B cell (primary cell): ENCODE measurements at regions not wholly inside any gene's neighbourhood (a gene's known extent, or its start where the extent isn't known, plus 50 kb on each side); places are given as distances from the start of the nearest gene placed in this dataset.

Experiments used
- ATAC-seq: fragments of 200-7000 bp; cut with Tn5 transposase; one replicate; pipeline ENCODE4 v1.10.0; 2021; ENCODE audit warnings: low read depth, mild to moderate bottlenecking, moderate number of reproducible peaks, moderate library complexity
- CTCF ChIA-PET: fragments of 350-600 bp; sonication (Branson Sonifier 250); formaldehyde crosslinking; loops from one replicate; lab custom pipeline; 2021; ENCODE audit warnings: antibody characterized with exemption, inconsistent platforms; lab: Charles Lee
- POLR2A ChIA-PET: fragments of 350-600 bp; sonication (Branson Sonifier 250); formaldehyde crosslinking; loops from one replicate; lab custom pipeline; 2021; ENCODE audit warnings: antibody characterized with exemption; lab: Charles Lee
- DNase-seq: peaks from one replicate; pipeline ENCODE4 v3.0.0; 2013
- H2AFZ ChIP-seq: 2 replicates; pipeline ENCODE4 v1.6.1; 2012; ENCODE audit warnings: mild to moderate bottlenecking, low read depth, low read length; ENCODE audit not compliant: insufficient read depth, poor library complexity, severe bottlenecking
- H3K27ac ChIP-seq, 2 donors: 1 replicate in 1 of 2; 2 replicates in 1 of 2; pipeline ENCODE4 v1.5.1; 2012 to 2013; ENCODE audit warnings: low read length in 2 of 2, mild to moderate bottlenecking in 2 of 2, moderate library complexity in 1 of 2
- H3K27me3 ChIP-seq, 4 experiments: fragments of 200-600 bp in 1 of 4; sonication (generic) in 1 of 4; replicated peaks in 1 of 4; 1 replicate in 2 of 4; 2 replicates in 2 of 4; pipeline versions ENCODE4 v1.6.1 to v1.7.0; 2013 to 2016; ENCODE audit warnings: low read length in 3 of 4, mild to moderate bottlenecking in 2 of 4, mixed read lengths in 1 of 4, moderate library complexity in 1 of 4; ENCODE audit not compliant: insufficient read depth in 4 of 4, control insufficient read depth in 3 of 4; ENCODE audit errors: control extremely low read depth in 1 of 4
- H3K36me3 ChIP-seq, 2 experiments: replicated peaks in 1 of 2; 1 replicate in 1 of 2; 2 replicates in 1 of 2; pipeline versions ENCODE4 v1.6.1 to v1.7.1; 2013; ENCODE audit warnings: low read length in 1 of 2; ENCODE audit not compliant: insufficient read depth in 2 of 2, control insufficient read depth in 1 of 2; ENCODE audit errors: control extremely low read depth in 1 of 2, extremely low read depth in 1 of 2
- H3K4me1 ChIP-seq, 2 donors: fragments of 200-600 bp in 1 of 2; sonication (generic) in 1 of 2; 1 replicate in 1 of 2; 2 replicates in 1 of 2; pipeline versions ENCODE4 v1.5.1 to v1.6.1; 2013 to 2017; ENCODE audit warnings: low read length in 2 of 2; ENCODE audit not compliant: control insufficient read depth in 2 of 2, insufficient read depth in 2 of 2
- H3K4me2 ChIP-seq: replicated peaks from 2 replicates; pipeline ENCODE3; 2012; ENCODE audit warnings: mild to moderate bottlenecking, low read depth, low read length; ENCODE audit not compliant: poor library complexity, severe bottlenecking
- H3K4me3 ChIP-seq, 5 experiments: fragments of 200-600 bp in 1 of 5; sonication (generic) in 1 of 5; 1 replicate in 3 of 5; 2 replicates in 2 of 5; pipeline versions ENCODE4 v1.5.1 to v1.7.0; 2011 to 2016; ENCODE audit warnings: low read length in 4 of 5, mild to moderate bottlenecking in 4 of 5, low read depth in 2 of 5, control low read depth in 1 of 5, moderate library complexity in 1 of 5; ENCODE audit not compliant: insufficient read depth in 1 of 5; ENCODE audit errors: control extremely low read depth in 1 of 5, extremely low read depth in 1 of 5
- H3K79me2 ChIP-seq: fragments of 200-600 bp; sonication (generic); one replicate; pipeline ENCODE4 v1.6.0; 2016; ENCODE audit warnings: low read length; ENCODE audit not compliant: control insufficient read depth, insufficient read depth
- H3K9ac ChIP-seq: fragments of 200-600 bp; sonication (generic); 2 replicates; pipeline ENCODE4 v1.6.1; 2017; ENCODE audit warnings: mild to moderate bottlenecking, low read length, moderate library complexity
- H3K9me3 ChIP-seq, 3 donors: one replicate each; pipeline versions ENCODE4 v1.6.1 to v1.7.1; 2013; ENCODE audit warnings: low read length in 2 of 3; ENCODE audit not compliant: control insufficient read depth in 2 of 3, insufficient read depth in 1 of 3; ENCODE audit errors: control extremely low read depth in 1 of 3
- H4K20me1 ChIP-seq: 2 replicates; pipeline ENCODE4 v1.6.0; 2012; ENCODE audit warnings: mild to moderate bottlenecking, low read length; ENCODE audit not compliant: insufficient read depth, control insufficient read depth, poor library complexity, severe bottlenecking
- H3K27ac Mint-ChIP-seq: one replicate; pipeline ENCODE4 v1.8.0; 2021; ENCODE audit warnings: mixed read lengths
- H3K27me3 Mint-ChIP-seq: one replicate; pipeline ENCODE4 v1.8.0; 2021; ENCODE audit warnings: mixed read lengths
- H3K4me1 Mint-ChIP-seq: one replicate; pipeline ENCODE4 v1.8.0; 2021; ENCODE audit warnings: mixed read lengths
- H3K4me3 Mint-ChIP-seq: one replicate; pipeline ENCODE4 v1.8.0; 2021; ENCODE audit warnings: mixed read lengths
- H3K9me3 Mint-ChIP-seq: one replicate; pipeline ENCODE4 v1.8.0; 2022; ENCODE audit warnings: mixed read lengths; ENCODE audit not compliant: insufficient read depth
- CTCF ChIP-seq: fragments of 200-600 bp; IDR thresholded peaks from one replicate; pipeline ENCODE4 v1.8.0; 2022; ENCODE audit warnings: antibody characterized with exemption, mild to moderate bottlenecking
- EZH2 ChIP-seq: IDR thresholded peaks from 2 replicates; pipeline ENCODE4 v1.6.1; 2012; ENCODE audit warnings: borderline replicate concordance, low read depth, mild to moderate bottlenecking, moderate library complexity, low read length; ENCODE audit not compliant: insufficient read depth, poor library complexity, severe bottlenecking
- WGBS: methylation state at CpG from one replicate; pipeline ENCODE4 v1.1.5; 2013; ENCODE audit warnings: missing lambda C conversion rate; ENCODE audit not compliant: insufficient coverage; 5-methylcytosine and 5-hydroxymethylcytosine counted together
- intact Hi-C: fragments of 100-400 bp; cut with micrococcal nuclease; formaldehyde crosslinking; loops from one replicate; pipeline ENCODE4 v1.10.0; 2022

DNA sequence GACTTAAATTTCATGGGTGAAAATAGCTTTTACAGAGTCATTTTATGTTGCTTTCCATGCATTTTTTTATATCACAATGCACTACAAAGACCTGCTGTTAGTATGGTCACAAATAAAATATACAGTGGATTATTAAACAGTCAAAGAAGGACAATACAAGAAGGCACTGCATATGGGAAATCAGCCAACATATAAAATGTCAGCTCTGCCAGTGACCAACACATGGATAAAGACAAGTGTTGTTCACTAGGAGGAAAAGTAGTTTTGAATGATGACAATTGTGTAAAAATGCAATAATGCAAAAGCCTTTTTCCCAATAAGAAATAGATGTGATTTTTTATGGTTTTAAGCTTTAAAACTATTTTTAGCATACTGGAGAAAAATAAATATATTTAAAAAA lies 425.3 kb upstream of the CBLB start:
- POLR2A ChIA-PET: no interaction called here
- TF ChIP-seq EZH2 (no peak), CTCF (no peak)
- no peak overlapping the region for H3K9ac ChIP-seq

DNA sequence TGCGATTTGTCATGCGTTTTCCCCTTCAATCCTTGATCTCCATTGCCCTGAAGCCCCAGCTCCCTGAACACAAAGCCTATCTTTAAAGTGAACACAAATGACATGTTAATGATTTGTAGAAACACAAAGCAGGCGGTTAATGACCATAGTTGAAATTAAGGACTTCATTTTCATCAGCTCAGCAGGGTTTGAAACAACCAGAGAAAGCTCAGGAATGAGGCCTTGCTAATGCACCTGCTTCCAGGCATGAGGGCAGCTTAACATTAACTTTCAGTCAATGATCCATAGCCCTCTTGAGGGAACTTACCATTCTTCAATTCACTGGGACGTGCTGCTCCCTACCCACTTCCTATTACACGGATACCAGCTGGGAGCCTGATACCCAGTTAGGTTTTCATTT lies 427.2 kb upstream of the CBLB start:
- CTCF ChIA-PET: interaction anchor here (0.6 kb wide), 1 partner anchor 59 kb away, joined by 3 read pairs; no protein-coding TSS in a partner anchor
- no peak overlapping the region for H3K4me2 ChIP-seq
- H3K36me3 ChIP-seq: no peaks in the 10 kb centered on the region
- H4K20me1 ChIP-seq: no peaks in the 10 kb centered on the region
- H3K79me2 ChIP-seq: no peaks in the 10 kb centered on the region
- ATAC-seq: no peak
- no peak for TF ChIP-seq CTCF
- no peak for TF ChIP-seq EZH2
- H3K27ac ChIP-seq: no peak overlapping the region
- DNase-seq: no peak
- no peak overlapping the region for H3K9ac ChIP-seq
- Mint-ChIP-seq H3K4me1 (peaks cover 5% of the 10 kb centered on the region), H3K27me3 (no peaks in the 10 kb centered on the region), H3K27ac (no peak overlapping the region), H3K9me3 (no peaks in the 10 kb centered on the region), H3K4me3 (no peak overlapping the region)
- H3K4me1 ChIP-seq: no peaks in the 10 kb centered on the region
- no peak overlapping the region for H2AFZ ChIP-seq
- H3K4me3 ChIP-seq: no peak overlapping the region
- intact Hi-C loops: no loop called here
- POLR2A ChIA-PET: no interaction called here
- no peaks in the 10 kb centered on the region for H3K27me3 ChIP-seq
- H3K9me3 ChIP-seq: no peaks in the 10 kb centered on the region
- 94% methylated on average over 2 of the region's 5 CpGs for WGBS

More for the DNA sequence above, 425.3 kb upstream of the CBLB start:
- no peaks in the 10 kb centered on the region for H4K20me1 ChIP-seq
- H3K4me1 ChIP-seq: peaks cover 0 to 4% of the 10 kb centered on the region in 2 donors
- Mint-ChIP-seq H3K9me3 (no peaks in the 10 kb centered on the region), H3K27me3 (no peaks in the 10 kb centered on the region), H3K27ac (no peak overlapping the region), H3K4me3 (no peak overlapping the region), H3K4me1 (peaks cover 7% of the 10 kb centered on the region)
- H3K36me3 ChIP-seq: no peaks in the 10 kb centered on the region
- ATAC-seq: no peak
- intact Hi-C loops: no loop called here
- H3K4me3 ChIP-seq: no peak overlapping the region
- DNase-seq: no peak
- no peaks in the 10 kb centered on the region for H3K27me3 ChIP-seq
- H3K79me2 ChIP-seq: no peaks in the 10 kb centered on the region
- CTCF ChIA-PET: no interaction called here
- H2AFZ ChIP-seq: no peak overlapping the region
- no peak overlapping the region for H3K4me2 ChIP-seq
- no peak overlapping the region for H3K27ac ChIP-seq
- no peaks in the 10 kb centered on the region for H3K9me3 ChIP-seq
